ENCODE measurements at regions not wholly inside any gene's neighbourhood (a gene's known extent, or its start where the extent isn't known, plus 50 kb on each side); places are given as distances from the start of the nearest gene placed in this dataset.

- TF ChIP-seq CTCF (IDR thresholded peaks at IDR 0.05; ENCODE audit: low read length) (no peak), EZH2 (optimal IDR thresholded peaks at IDR 0.05; ENCODE audit: low read depth, low read length) (no peak), EZH2phosphoT487 (IDR thresholded peaks at IDR 0.05; ENCODE audit: low read length) (no peak)
Observed at GRCh38 chr3:150091626-150092025, 120.9 kb upstream of the PFN2 start.
